ENCODE measurements at regions not wholly inside any gene's neighbourhood (a gene's known extent, or its start where the extent isn't known, plus 50 kb on each side); places are given as distances from the start of the nearest gene placed in this dataset.

GRCh38 chr19:30795727-30796126, 423.5 kb downstream of the ZNF536 start:
- WGBS (ENCODE audit: missing lambda C conversion rate), result 8% methylated on average over 5 of the region's 5 CpGs
- ChIA-PET CTCF (interaction anchor here (0.9 to 2.8 kb wide), 5 partner anchors 11 to 126 kb away, joined by 3 to 15 read pairs (median 4); no protein-coding TSS in a partner anchor), POLR2A (no interaction called here)
- TF ChIP-seq ZFP36 (IDR thresholded peaks at IDR 0.05; ENCODE audit: borderline replicate concordance, partially characterized antibody) (no peak), ATOH8 (CRISPR knock-in tag; IDR thresholded peaks at IDR 0.05; ENCODE audit: low read depth) (no peak), CHD2 (IDR thresholded peaks at IDR 0.05; ENCODE audit: low read length, partially characterized antibody) (no peak), REST (IDR thresholded peaks at IDR 0.05) (no peak), HOXB5 (CRISPR knock-in tag; IDR thresholded peaks at IDR 0.05) (no peak), ZC3H11A (IDR thresholded peaks at IDR 0.05) (no peak), PHF8 (IDR thresholded peaks at IDR 0.05; ENCODE audit: borderline replicate concordance, low read depth) (no peak), MAX (IDR thresholded peaks at IDR 0.05) (no peak), HDAC2 (IDR thresholded peaks at IDR 0.05) (no peak), EP300 (IDR thresholded peaks at IDR 0.05) (no peak), CHD4 (IDR thresholded peaks at IDR 0.05; ENCODE audit: borderline replicate concordance) (no peak), CEBPB (IDR thresholded peaks at IDR 0.05) (no peak), HOXA7 (CRISPR knock-in tag; IDR thresholded peaks at IDR 0.05) (no peak), RCOR1 (IDR thresholded peaks at IDR 0.05; ENCODE audit: low read depth, low read length) (no peak), FOSL2 (IDR thresholded peaks at IDR 0.05) (no peak), FOSL2 (CRISPR knock-in tag; IDR thresholded peaks at IDR 0.05) (no peak), CTCF (IDR thresholded peaks at IDR 0.05) (no peak), TFCP2L1 (CRISPR knock-in tag; IDR thresholded peaks at IDR 0.05) (no peak), CBX2 (IDR thresholded peaks at IDR 0.05; ENCODE audit: borderline replicate concordance, low read depth) (no peak), NPAS2 (CRISPR knock-in tag; IDR thresholded peaks at IDR 0.05; ENCODE audit: borderline replicate concordance) (no peak)
- ATAC-seq (no peak), DNase-seq (ENCODE audit: low read depth in 1 of 2, low spot score in 1 of 2) (no peak), FAIRE-seq (no peak)
- H3K27ac ChIP-seq, result no peak overlapping the region
- H3K4me1 ChIP-seq, result no peaks in the 10 kb centered on the region
- no peaks in the 10 kb centered on the region for H3K9me3 ChIP-seq
- no peak overlapping the region for H3K4me3 ChIP-seq
- H3K4me2 ChIP-seq, result no peak overlapping the region
